T-helper 2 cell treated with Interferon-gamma antibody and Interleukin-4, amounts not matched to agents 5 μg/mL and 100 μg/mL, for 36 hours (primary cell): ENCODE measurements at regions not wholly inside any gene's neighbourhood (a gene's known extent, or its start where the extent isn't known, plus 50 kb on each side); places are given as distances from the start of the nearest gene placed in this dataset.
A peak's percentile ranks its signal among the peaks of the same experiment; 100 is the strongest.

ENCODE experiments used
- DNase-seq: peaks from one replicate; pipeline ENCODE4 v3.0.0; 2021; ENCODE audit warnings: low spot score
- H3K27ac Mint-ChIP-seq: one replicate; pipeline ENCODE4 v1.8.0; 2021; ENCODE audit warnings: mild to moderate bottlenecking, mixed read lengths
- H3K27me3 Mint-ChIP-seq: one replicate; pipeline ENCODE4 v1.8.0; 2021; ENCODE audit warnings: low read depth, mixed read lengths
- H3K36me3 Mint-ChIP-seq: one replicate; pipeline ENCODE4 v1.8.0; 2021; ENCODE audit warnings: low read depth, mixed read lengths
- H3K4me1 Mint-ChIP-seq: one replicate; pipeline ENCODE4 v1.8.0; 2021; ENCODE audit warnings: low read depth, mixed read lengths
- H3K4me3 Mint-ChIP-seq: one replicate; pipeline ENCODE4 v1.8.0; 2022; ENCODE audit warnings: mild to moderate bottlenecking, moderate library complexity, mixed read lengths
- H3K9me3 Mint-ChIP-seq: one replicate; pipeline ENCODE4 v1.8.0; 2021; ENCODE audit warnings: mixed read lengths

DNA sequence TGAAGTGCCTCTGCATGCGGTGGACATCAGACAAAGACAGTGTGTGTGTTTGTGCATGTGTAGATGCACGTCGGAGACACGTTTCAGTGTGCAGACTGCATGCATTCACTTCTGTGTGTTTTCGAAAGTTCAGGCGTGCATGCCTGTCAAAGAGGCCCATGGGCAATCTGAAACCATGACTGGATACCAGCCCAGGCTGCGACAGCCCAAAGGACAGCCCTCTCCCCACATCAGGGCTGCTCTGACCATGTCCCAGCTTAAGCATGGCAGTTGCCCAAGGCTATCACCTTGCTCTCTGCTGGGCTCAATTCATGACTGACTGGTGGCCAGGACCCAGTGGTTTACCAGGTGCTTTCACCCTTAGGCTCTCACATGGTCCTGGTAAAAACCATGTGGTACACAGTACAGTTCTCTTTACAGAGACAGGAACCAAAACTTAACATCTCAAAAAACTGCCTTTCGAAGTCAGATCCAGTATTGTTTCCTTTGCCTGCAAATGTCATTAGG lies 423.7 kb upstream of the CADM1 start:
- Mint-ChIP-seq H3K4me3 (no peak overlapping the region), H3K36me3 (no peaks in the 10 kb centered on the region), H3K27me3 (no peaks in the 10 kb centered on the region), H3K27ac (no peak overlapping the region), H3K4me1 (peaks cover 4% of the 10 kb centered on the region), H3K9me3 (no peaks in the 10 kb centered on the region)
- DNase-seq = no peak

DNA sequence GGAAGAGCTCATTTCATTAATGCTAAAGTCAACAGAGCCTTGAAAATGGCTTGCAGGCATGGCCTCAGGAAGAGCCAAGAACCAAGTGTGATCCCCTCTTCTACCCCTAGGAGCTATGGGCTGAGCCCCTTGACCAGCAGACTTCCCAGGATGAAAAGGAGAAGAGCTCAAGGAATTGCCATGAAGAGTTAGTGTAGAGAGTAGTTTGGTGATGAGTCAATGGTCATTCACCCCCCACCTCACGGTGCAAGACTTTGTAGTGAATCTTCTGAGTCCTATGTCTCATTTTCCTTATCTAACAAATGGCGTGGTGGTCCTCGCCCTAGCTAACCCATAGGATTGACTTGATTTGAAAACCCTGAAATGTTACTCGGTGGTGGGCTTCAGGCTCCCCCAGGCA lies 422.4 kb upstream of the CADM1 start:
- Mint-ChIP-seq H3K4me1 (peaks cover 10% of the 10 kb centered on the region), H3K27ac (no peak overlapping the region), H3K9me3 (no peaks in the 10 kb centered on the region), H3K27me3 (no peaks in the 10 kb centered on the region), H3K4me3 (no peak overlapping the region), H3K36me3 (no peaks in the 10 kb centered on the region)
- no peak for DNase-seq

DNA sequence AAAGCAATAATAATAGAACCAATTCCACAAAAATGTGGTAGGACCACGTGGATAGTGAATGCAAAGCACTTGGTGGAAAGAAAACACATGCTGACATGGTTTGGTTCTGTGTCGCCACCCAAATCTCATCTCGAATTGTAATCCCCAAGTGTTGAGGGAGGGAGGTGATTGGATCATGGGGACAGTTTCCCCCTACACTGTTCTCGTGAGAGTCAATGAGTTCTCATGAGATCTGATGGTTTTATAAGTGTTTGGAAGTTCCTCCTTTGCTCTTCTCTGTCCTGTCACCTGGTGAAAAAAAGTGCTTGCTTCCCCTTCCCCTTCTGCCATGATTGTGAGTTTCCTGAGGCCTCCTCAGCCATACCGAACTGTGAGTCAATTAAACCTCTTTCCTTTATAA lies 421.9 kb upstream of the CADM1 start:
- Mint-ChIP-seq H3K9me3 (no peaks in the 10 kb centered on the region), H3K4me1 (peaks cover 11% of the 10 kb centered on the region), H3K36me3 (no peaks in the 10 kb centered on the region), H3K27ac (no peak overlapping the region), H3K27me3 (no peaks in the 10 kb centered on the region), H3K4me3 (no peak overlapping the region)
- no peak for DNase-seq

DNA sequence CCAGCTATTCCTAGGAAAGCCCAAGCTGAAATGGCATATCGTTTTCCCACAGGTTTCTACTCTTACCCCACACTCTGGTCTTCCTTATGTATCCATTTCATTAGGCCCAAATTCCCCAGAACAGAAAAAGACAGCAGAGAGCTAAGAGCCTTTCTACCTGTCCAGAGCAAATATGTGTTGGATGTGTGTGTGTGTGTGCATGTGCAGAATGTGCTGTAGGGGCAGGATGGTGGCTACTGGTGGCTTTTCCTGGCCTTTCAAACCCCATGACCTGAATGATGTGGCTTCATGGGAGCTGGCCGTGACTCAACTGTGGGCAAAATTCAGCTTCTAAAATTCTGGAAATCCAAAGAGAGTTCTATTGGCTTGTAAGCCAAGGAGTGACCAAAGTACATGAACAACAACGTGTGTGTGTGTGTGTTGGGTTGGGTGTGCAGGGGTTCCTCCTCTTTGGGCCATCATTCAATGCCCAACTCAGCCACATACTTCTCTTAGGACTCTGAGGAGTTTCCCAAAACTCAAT lies 421.4 kb upstream of the CADM1 start:
- Mint-ChIP-seq H3K27ac (no peak overlapping the region), H3K27me3 (no peaks in the 10 kb centered on the region), H3K4me3 (no peak overlapping the region), H3K9me3 (no peaks in the 10 kb centered on the region), H3K36me3 (no peaks in the 10 kb centered on the region), H3K4me1 (peaks cover 11% of the 10 kb centered on the region)
- DNase-seq = no peak

DNA sequence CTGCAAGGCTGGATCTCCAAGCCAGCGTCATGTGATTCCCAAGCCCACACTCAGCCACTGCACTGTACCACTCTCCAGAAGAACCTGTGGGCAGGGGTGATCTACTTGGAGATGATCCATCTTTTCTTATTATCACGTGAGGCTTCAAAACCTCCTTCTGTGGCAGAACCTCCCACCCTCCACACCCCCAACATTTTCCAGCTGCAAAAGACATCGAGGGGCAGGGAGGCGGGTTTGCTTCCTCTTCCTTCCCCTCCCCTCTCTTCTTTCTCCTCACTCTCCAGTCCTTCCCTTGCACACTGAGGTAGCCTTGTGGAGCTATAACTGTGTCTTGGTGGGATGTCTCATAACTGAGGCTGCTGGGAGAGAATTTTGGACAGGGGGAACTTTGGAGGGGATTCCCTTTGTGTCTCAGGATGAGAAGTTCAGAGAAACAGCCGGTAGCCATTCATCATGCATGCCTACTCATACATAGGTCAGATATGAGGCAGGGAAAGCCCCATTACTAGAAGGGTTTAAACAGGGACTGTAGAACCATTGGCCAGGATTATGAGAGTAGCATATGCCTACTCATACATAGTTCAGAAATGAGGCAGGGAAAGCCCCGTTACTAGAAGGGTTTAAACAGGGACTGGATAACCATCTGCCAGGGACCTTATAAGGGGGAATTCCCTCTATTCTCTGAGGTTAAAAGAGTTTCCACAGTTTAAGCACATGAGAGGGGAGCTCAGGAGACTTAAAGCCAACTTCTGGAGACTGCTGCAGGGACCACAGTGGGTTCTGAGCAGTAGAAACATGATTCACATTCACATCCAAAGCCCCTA lies 420.7 kb upstream of the CADM1 start:
- no peaks in the 10 kb centered on the region for H3K9me3 Mint-ChIP-seq
- H3K27ac Mint-ChIP-seq = peak overlapping the region; percentile 24
- DNase-seq = peak; percentile 71
- no peaks in the 10 kb centered on the region for H3K36me3 Mint-ChIP-seq
- no peaks in the 10 kb centered on the region for H3K27me3 Mint-ChIP-seq
- H3K4me3 Mint-ChIP-seq = no peak overlapping the region
- peaks cover 13% of the 10 kb centered on the region for H3K4me1 Mint-ChIP-seq

DNA sequence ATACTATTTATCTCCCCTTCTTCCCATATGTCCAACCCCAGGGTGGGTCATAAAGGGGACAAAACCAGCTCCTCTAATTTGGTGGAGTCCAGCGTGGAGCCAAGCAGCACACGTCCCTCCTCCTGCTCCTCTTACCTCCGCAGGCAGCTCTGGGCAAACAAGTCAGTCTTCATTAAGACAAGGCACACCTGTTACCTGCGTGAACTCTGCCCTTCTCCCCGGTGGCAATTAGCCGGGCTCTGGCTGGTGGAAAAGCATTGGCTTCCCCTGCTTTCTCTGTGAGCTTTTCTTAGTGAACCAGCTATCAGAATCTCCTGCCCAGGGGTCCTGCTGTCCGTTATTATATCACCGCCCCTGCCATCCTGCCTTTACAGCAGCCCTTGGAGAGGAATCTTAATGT lies 418.7 kb upstream of the CADM1 start:
- peaks cover 20% of the 10 kb centered on the region for H3K4me1 Mint-ChIP-seq
- H3K27me3 Mint-ChIP-seq = no peaks in the 10 kb centered on the region
- H3K36me3 Mint-ChIP-seq = no peaks in the 10 kb centered on the region
- H3K27ac Mint-ChIP-seq = no peak overlapping the region
- no peak for DNase-seq
- H3K4me3 Mint-ChIP-seq = no peak overlapping the region
- H3K9me3 Mint-ChIP-seq = no peaks in the 10 kb centered on the region

DNA sequence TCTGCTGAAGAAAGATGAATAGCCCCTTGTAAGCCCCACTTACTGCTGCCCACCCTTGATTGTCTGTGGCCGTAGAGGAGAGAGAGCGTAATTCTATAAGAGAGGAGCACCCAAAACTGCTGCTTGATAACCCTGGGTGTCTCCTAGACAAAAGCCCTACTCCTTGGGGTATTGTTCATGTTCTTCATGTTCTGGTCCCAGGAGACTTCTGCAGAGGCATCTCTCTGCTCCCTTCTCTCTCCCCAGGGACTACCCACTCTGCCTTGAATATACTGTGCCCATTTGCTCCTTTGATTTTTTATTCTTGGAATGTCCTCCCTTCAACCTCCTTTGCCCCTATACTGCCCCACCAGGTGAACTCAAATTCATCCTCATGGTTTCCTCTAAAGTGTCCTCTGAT lies 417.8 kb upstream of the CADM1 start:
- H3K27me3 Mint-ChIP-seq = no peaks in the 10 kb centered on the region
- H3K27ac Mint-ChIP-seq = no peak overlapping the region
- H3K4me1 Mint-ChIP-seq = peaks cover 20% of the 10 kb centered on the region
- no peak overlapping the region for H3K4me3 Mint-ChIP-seq
- no peak for DNase-seq
- no peaks in the 10 kb centered on the region for H3K36me3 Mint-ChIP-seq
- H3K9me3 Mint-ChIP-seq = no peaks in the 10 kb centered on the region

DNA sequence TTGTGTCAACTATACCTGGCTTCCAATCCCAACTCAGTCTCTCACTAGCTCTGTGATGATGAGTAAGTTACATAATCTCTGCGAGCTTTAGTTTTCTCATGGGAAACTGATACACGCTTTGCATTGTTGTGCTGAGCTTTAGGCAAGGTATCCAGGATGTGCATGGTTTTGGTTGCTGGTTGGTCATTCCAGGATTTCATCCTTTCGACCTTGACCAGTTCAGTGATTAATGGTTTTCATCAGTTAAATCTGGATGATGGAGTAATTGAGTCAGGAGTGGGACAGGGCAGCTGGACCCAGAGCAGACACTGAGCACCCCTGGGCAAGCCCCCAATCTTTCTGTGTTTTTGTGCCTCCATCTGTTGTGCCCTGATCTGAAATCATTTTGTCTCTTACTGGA lies 417.3 kb upstream of the CADM1 start:
- Mint-ChIP-seq H3K4me1 (peaks cover 20% of the 10 kb centered on the region), H3K9me3 (no peaks in the 10 kb centered on the region), H3K27me3 (no peaks in the 10 kb centered on the region), H3K27ac (no peak overlapping the region), H3K36me3 (no peaks in the 10 kb centered on the region), H3K4me3 (no peak overlapping the region)
- DNase-seq = no peak

DNA sequence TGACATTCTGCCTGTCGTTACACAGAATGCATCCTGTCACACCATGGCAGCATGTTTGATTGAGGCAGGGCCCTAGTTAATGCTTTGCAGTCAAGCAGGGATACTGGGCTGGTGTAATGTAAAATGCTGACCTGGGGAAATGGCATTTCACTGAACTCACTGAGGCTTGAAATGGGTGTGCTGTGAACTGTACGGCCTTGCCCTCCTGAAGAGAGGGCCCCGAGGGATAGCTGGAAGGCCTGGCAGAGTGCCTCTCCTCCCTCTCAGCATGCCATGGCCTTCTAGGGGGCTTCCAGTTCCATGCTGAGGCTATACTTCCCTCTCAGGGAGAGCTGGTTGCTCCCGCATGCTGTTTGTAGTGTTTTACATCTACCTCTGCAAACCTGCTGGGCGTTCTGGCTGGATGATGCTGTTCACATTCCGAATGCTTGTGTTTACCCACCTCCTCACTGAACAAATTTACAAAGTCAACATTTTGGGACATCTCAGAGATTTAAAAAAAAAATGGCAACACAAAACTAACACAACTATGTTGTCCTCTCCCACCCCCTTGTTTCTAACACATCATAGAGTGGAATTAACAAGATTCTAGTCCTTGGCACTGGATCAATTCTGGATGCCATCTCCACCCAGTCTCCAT lies 416.7 kb upstream of the CADM1 start:
- no peak for DNase-seq
- no peaks in the 10 kb centered on the region for H3K27me3 Mint-ChIP-seq
- H3K4me3 Mint-ChIP-seq = no peak overlapping the region
- no peaks in the 10 kb centered on the region for H3K9me3 Mint-ChIP-seq
- no peak overlapping the region for H3K27ac Mint-ChIP-seq
- no peaks in the 10 kb centered on the region for H3K36me3 Mint-ChIP-seq
- peaks cover 18% of the 10 kb centered on the region for H3K4me1 Mint-ChIP-seq

DNA sequence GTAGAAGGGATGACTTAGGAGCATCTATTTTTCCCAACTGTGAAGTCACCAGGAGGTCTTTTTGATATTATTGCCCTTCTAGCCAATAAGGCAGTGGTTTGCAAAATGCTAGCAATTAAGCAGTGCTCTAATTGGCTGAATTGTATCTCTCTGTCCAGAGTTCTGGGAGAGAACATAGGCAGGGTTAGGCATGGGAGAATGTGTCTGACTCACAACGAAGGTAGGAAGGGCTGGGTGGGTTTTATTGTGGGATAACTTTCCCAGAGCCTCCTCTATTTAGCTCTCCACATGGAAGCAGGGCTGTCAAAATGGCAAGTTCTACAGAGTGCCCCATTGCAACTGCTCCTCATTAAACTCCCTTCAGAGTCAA lies 415.9 kb upstream of the CADM1 start:
- H3K27ac Mint-ChIP-seq = no peak overlapping the region
- no peak for DNase-seq
- no peaks in the 10 kb centered on the region for H3K36me3 Mint-ChIP-seq
- H3K9me3 Mint-ChIP-seq = no peaks in the 10 kb centered on the region
- no peak overlapping the region for H3K4me3 Mint-ChIP-seq
- no peaks in the 10 kb centered on the region for H3K27me3 Mint-ChIP-seq
- peaks cover 18% of the 10 kb centered on the region for H3K4me1 Mint-ChIP-seq

DNA sequence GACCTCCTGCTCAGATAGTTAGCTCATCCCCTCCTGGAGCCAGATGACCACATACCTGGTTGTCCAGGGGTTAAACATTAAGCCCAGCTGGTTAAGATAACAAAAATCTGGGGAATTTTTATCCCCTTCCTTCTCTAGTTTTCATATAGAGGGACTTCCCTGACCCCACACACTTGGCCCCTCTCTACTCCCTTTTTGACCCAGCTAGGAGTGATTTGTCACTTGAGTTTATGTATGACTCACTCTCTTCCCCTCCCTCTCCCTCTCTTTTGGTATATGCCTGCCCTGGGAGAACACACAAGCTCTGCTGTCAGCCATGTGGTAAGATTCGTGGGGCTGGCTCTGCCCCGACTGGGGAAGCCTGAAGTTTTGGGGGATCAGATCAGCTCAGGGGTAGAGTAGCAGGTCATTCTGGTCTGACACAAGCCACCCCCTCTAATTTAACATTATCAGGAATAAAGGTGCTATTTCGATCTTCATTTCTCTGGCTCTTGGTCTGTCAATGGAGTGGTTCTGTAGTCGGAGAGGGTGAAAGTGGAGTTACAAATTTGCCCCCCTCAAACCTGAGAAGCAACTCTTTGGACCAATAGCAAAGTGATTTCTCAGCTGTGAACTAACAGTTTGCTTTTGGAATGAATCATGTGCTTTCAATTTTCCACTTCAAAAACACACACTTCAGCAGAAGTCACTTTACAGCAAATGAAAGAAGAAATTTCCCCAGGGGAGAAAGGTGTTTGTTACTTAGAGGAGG lies 415.3 kb upstream of the CADM1 start:
- H3K36me3 Mint-ChIP-seq = no peaks in the 10 kb centered on the region
- peaks cover 16% of the 10 kb centered on the region for H3K4me1 Mint-ChIP-seq
- peak; percentile 55 for DNase-seq
- peak overlapping the region; percentile 3 for H3K4me3 Mint-ChIP-seq
- H3K9me3 Mint-ChIP-seq = no peaks in the 10 kb centered on the region
- peak overlapping the region; percentile 33 for H3K27ac Mint-ChIP-seq
- no peaks in the 10 kb centered on the region for H3K27me3 Mint-ChIP-seq

DNA sequence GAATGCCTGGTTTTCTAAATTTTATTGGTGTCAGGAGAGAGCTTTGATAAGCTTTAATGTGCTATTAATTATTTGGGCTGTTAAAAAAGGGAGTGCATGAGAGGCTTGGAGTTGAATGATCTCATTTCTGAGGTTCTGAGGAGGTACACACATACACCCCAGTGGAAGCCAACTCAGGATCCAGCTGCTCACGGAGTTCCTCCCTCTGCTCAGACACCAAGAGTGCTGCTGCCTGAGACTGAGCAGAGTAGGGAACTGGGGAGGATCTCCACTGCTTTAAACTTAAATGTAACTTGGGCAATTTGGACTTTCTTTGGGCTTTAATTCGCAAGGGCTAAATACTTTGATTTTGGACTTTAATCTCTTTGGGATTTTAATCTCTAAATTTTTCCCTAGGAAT lies 414.4 kb upstream of the CADM1 start:
- Mint-ChIP-seq H3K27me3 (no peaks in the 10 kb centered on the region), H3K9me3 (no peaks in the 10 kb centered on the region), H3K4me3 (no peak overlapping the region), H3K4me1 (peaks cover 16% of the 10 kb centered on the region), H3K27ac (no peak overlapping the region), H3K36me3 (no peaks in the 10 kb centered on the region)
- no peak for DNase-seq

DNA sequence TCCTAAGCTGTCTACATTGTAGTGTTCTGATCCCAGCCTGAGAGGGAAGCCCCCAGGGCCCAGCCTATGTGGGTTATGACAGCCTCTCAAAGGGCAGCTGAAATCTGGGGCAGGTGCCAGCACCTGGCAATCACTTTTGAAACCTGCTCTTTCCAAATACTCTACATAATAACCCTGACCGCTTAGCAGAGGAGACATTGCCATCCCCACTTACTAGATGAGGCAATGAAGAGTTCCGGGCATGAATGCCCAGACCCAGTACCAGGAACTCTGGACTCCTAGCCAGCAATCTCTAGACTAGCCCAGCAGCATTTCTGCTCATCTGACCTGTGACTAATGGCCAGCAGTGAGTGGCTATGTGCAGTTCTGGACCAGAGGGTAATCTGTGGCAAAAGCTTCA lies 412.4 kb upstream of the CADM1 start:
- H3K4me1 Mint-ChIP-seq = peaks cover 10% of the 10 kb centered on the region
- H3K27me3 Mint-ChIP-seq = no peaks in the 10 kb centered on the region
- H3K27ac Mint-ChIP-seq = no peak overlapping the region
- no peak overlapping the region for H3K4me3 Mint-ChIP-seq
- no peaks in the 10 kb centered on the region for H3K9me3 Mint-ChIP-seq
- DNase-seq = no peak
- H3K36me3 Mint-ChIP-seq = no peaks in the 10 kb centered on the region

DNA sequence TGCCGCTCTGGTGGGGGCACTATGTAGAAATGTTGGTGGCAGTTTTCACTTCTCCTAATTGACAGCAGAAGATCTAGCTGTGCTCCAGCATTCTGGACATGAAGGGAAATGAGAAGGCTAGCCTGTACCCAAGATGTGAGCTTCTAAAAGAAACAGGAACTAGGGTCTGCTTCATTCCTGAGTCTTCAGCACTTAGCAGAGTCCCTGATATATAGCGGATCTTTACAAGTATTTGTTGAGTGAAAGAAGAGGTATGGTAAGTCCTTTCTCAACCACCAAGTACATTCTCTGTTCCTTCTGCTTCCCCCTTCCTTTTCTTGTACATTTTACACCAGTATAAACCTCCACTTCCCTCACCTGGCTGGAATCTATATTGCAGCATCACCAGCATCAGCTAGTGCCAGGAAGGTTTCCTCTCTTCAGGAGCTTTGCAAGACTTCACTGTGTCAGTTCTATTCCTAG lies 408.3 kb upstream of the CADM1 start:
- Mint-ChIP-seq H3K36me3 (no peaks in the 10 kb centered on the region), H3K4me1 (no peaks in the 10 kb centered on the region), H3K27ac (no peak overlapping the region), H3K27me3 (no peaks in the 10 kb centered on the region), H3K9me3 (no peaks in the 10 kb centered on the region), H3K4me3 (no peak overlapping the region)
- DNase-seq = no peak
